B cell (primary cell): ENCODE measurements at regions not wholly inside any gene's neighbourhood (a gene's known extent, or its start where the extent isn't known, plus 50 kb on each side); places are given as distances from the start of the nearest gene placed in this dataset.

Experiments
- ATAC-seq: fragments of 200-7000 bp; cut with Tn5 transposase; one replicate; pipeline ENCODE4 v1.10.0; 2021; ENCODE audit warnings: low read depth, mild to moderate bottlenecking, moderate number of reproducible peaks, moderate library complexity
- CTCF ChIA-PET: fragments of 350-600 bp; sonication (Branson Sonifier 250); formaldehyde crosslinking; loops from one replicate; lab custom pipeline; 2021; ENCODE audit warnings: antibody characterized with exemption, inconsistent platforms; lab: Charles Lee
- POLR2A ChIA-PET: fragments of 350-600 bp; sonication (Branson Sonifier 250); formaldehyde crosslinking; loops from one replicate; lab custom pipeline; 2021; ENCODE audit warnings: antibody characterized with exemption; lab: Charles Lee
- DNase-seq: peaks from one replicate; pipeline ENCODE4 v3.0.0; 2013
- H2AFZ ChIP-seq: 2 replicates; pipeline ENCODE4 v1.6.1; 2012; ENCODE audit warnings: mild to moderate bottlenecking, low read depth, low read length; ENCODE audit not compliant: insufficient read depth, poor library complexity, severe bottlenecking
- H3K27ac ChIP-seq, 2 donors: 1 replicate in 1 of 2; 2 replicates in 1 of 2; pipeline ENCODE4 v1.5.1; 2012 to 2013; ENCODE audit warnings: low read length in 2 of 2, mild to moderate bottlenecking in 2 of 2, moderate library complexity in 1 of 2
- H3K27me3 ChIP-seq, 4 experiments: fragments of 200-600 bp in 1 of 4; sonication (generic) in 1 of 4; replicated peaks in 1 of 4; 1 replicate in 2 of 4; 2 replicates in 2 of 4; pipeline versions ENCODE4 v1.6.1 to v1.7.0; 2013 to 2016; ENCODE audit warnings: low read length in 3 of 4, mild to moderate bottlenecking in 2 of 4, mixed read lengths in 1 of 4, moderate library complexity in 1 of 4; ENCODE audit not compliant: insufficient read depth in 4 of 4, control insufficient read depth in 3 of 4; ENCODE audit errors: control extremely low read depth in 1 of 4
- H3K36me3 ChIP-seq, 2 experiments: replicated peaks in 1 of 2; 1 replicate in 1 of 2; 2 replicates in 1 of 2; pipeline versions ENCODE4 v1.6.1 to v1.7.1; 2013; ENCODE audit warnings: low read length in 1 of 2; ENCODE audit not compliant: insufficient read depth in 2 of 2, control insufficient read depth in 1 of 2; ENCODE audit errors: control extremely low read depth in 1 of 2, extremely low read depth in 1 of 2
- H3K4me1 ChIP-seq, 2 donors: fragments of 200-600 bp in 1 of 2; sonication (generic) in 1 of 2; 1 replicate in 1 of 2; 2 replicates in 1 of 2; pipeline versions ENCODE4 v1.5.1 to v1.6.1; 2013 to 2017; ENCODE audit warnings: low read length in 2 of 2; ENCODE audit not compliant: control insufficient read depth in 2 of 2, insufficient read depth in 2 of 2
- H3K4me2 ChIP-seq: replicated peaks from 2 replicates; pipeline ENCODE3; 2012; ENCODE audit warnings: mild to moderate bottlenecking, low read depth, low read length; ENCODE audit not compliant: poor library complexity, severe bottlenecking
- H3K4me3 ChIP-seq, 5 experiments: fragments of 200-600 bp in 1 of 5; sonication (generic) in 1 of 5; 1 replicate in 3 of 5; 2 replicates in 2 of 5; pipeline versions ENCODE4 v1.5.1 to v1.7.0; 2011 to 2016; ENCODE audit warnings: low read length in 4 of 5, mild to moderate bottlenecking in 4 of 5, low read depth in 2 of 5, control low read depth in 1 of 5, moderate library complexity in 1 of 5; ENCODE audit not compliant: insufficient read depth in 1 of 5; ENCODE audit errors: control extremely low read depth in 1 of 5, extremely low read depth in 1 of 5
- H3K79me2 ChIP-seq: fragments of 200-600 bp; sonication (generic); one replicate; pipeline ENCODE4 v1.6.0; 2016; ENCODE audit warnings: low read length; ENCODE audit not compliant: control insufficient read depth, insufficient read depth
- H3K9ac ChIP-seq: fragments of 200-600 bp; sonication (generic); 2 replicates; pipeline ENCODE4 v1.6.1; 2017; ENCODE audit warnings: mild to moderate bottlenecking, low read length, moderate library complexity
- H3K9me3 ChIP-seq, 3 donors: one replicate each; pipeline versions ENCODE4 v1.6.1 to v1.7.1; 2013; ENCODE audit warnings: low read length in 2 of 3; ENCODE audit not compliant: control insufficient read depth in 2 of 3, insufficient read depth in 1 of 3; ENCODE audit errors: control extremely low read depth in 1 of 3
- H4K20me1 ChIP-seq: 2 replicates; pipeline ENCODE4 v1.6.0; 2012; ENCODE audit warnings: mild to moderate bottlenecking, low read length; ENCODE audit not compliant: insufficient read depth, control insufficient read depth, poor library complexity, severe bottlenecking
- H3K27ac Mint-ChIP-seq: one replicate; pipeline ENCODE4 v1.8.0; 2021; ENCODE audit warnings: mixed read lengths
- H3K27me3 Mint-ChIP-seq: one replicate; pipeline ENCODE4 v1.8.0; 2021; ENCODE audit warnings: mixed read lengths
- H3K4me1 Mint-ChIP-seq: one replicate; pipeline ENCODE4 v1.8.0; 2021; ENCODE audit warnings: mixed read lengths
- H3K4me3 Mint-ChIP-seq: one replicate; pipeline ENCODE4 v1.8.0; 2021; ENCODE audit warnings: mixed read lengths
- H3K9me3 Mint-ChIP-seq: one replicate; pipeline ENCODE4 v1.8.0; 2022; ENCODE audit warnings: mixed read lengths; ENCODE audit not compliant: insufficient read depth
- EZH2 ChIP-seq: IDR thresholded peaks from 2 replicates; pipeline ENCODE4 v1.6.1; 2012; ENCODE audit warnings: borderline replicate concordance, low read depth, mild to moderate bottlenecking, moderate library complexity, low read length; ENCODE audit not compliant: insufficient read depth, poor library complexity, severe bottlenecking
- WGBS: methylation state at CpG from one replicate; pipeline ENCODE4 v1.1.5; 2013; ENCODE audit warnings: missing lambda C conversion rate; ENCODE audit not compliant: insufficient coverage; 5-methylcytosine and 5-hydroxymethylcytosine counted together
- intact Hi-C: fragments of 100-400 bp; cut with micrococcal nuclease; formaldehyde crosslinking; loops from one replicate; pipeline ENCODE4 v1.10.0; 2022
- TF ChIP-seq, protein P1 (sequence below): fragments of 200-600 bp; IDR thresholded peaks from one replicate; pipeline ENCODE4 v1.8.0; 2022; ENCODE audit warnings: antibody characterized with exemption, mild to moderate bottlenecking

DNA sequence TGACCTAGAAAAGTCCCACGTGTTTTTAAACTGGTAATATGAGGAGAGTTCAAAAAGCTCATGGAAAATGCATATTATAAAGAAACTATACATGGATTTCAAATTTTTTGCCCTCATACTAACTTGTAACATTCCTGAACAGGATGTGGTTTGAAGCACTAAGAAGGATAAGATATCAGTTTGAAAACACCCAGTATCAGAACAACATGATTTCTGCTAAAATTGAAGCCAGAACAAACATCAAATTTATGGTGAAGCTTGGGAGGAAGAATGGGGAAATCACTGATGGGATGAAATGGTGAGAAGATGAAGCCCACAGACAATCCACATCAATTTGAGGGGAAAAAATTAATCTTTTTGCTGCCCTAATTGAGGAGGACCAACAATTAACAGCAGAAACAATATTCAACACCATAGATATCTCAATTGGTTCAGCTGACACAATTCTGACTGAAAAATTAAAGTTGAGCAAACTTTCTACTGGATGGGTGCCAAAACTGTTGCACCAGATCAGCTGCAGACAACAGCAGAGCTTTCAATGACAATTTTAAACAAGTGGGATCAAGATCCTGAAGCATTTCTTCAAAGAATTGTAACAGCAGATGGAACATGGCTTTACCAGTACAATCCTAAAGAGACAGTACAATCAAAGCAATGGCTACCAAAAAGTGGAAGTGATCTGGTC is 113.2 kb upstream of the SNX2 start:
- no peaks in the 10 kb centered on the region for H3K79me2 ChIP-seq
- intact Hi-C loops, result no loop called here
- no peak overlapping the region for H2AFZ ChIP-seq
- no peaks in the 10 kb centered on the region for H3K36me3 ChIP-seq
- ChIA-PET CTCF (no interaction called here), POLR2A (interaction anchor here (0.5 kb wide), 1 partner anchor 34 kb away, joined by 3 read pairs; no protein-coding TSS in a partner anchor)
- H3K27me3 ChIP-seq, result no peaks in the 10 kb centered on the region
- TF ChIP-seq, protein P1, sequence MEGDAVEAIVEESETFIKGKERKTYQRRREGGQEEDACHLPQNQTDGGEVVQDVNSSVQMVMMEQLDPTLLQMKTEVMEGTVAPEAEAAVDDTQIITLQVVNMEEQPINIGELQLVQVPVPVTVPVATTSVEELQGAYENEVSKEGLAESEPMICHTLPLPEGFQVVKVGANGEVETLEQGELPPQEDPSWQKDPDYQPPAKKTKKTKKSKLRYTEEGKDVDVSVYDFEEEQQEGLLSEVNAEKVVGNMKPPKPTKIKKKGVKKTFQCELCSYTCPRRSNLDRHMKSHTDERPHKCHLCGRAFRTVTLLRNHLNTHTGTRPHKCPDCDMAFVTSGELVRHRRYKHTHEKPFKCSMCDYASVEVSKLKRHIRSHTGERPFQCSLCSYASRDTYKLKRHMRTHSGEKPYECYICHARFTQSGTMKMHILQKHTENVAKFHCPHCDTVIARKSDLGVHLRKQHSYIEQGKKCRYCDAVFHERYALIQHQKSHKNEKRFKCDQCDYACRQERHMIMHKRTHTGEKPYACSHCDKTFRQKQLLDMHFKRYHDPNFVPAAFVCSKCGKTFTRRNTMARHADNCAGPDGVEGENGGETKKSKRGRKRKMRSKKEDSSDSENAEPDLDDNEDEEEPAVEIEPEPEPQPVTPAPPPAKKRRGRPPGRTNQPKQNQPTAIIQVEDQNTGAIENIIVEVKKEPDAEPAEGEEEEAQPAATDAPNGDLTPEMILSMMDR, result no peak
- no peak for TF ChIP-seq EZH2
- H3K27ac ChIP-seq, result no peak overlapping the region
- DNase-seq, result no peak
- no peaks in the 10 kb centered on the region for H3K27me3 Mint-ChIP-seq
- no peak overlapping the region for H3K4me3 ChIP-seq
- no peak overlapping the region for H3K9ac ChIP-seq
- no peak overlapping the region for H3K27ac Mint-ChIP-seq
- WGBS, result no CpG with 5 or more reads among the region's 1 CpG
- no peak overlapping the region for H3K4me3 Mint-ChIP-seq
- peaks cover 0 to 5% of the 10 kb centered on the region in 2 donors for H3K4me1 ChIP-seq
- H3K4me1 Mint-ChIP-seq, result peaks cover 9% of the 10 kb centered on the region
- peaks cover 1 to 9% (median 3%) of the 10 kb centered on the region in 3 donors for H3K9me3 ChIP-seq
- no peak for ATAC-seq
- peaks cover 4% of the 10 kb centered on the region for H3K9me3 Mint-ChIP-seq
- H4K20me1 ChIP-seq, result no peaks in the 10 kb centered on the region
- no peak overlapping the region for H3K4me2 ChIP-seq

DNA sequence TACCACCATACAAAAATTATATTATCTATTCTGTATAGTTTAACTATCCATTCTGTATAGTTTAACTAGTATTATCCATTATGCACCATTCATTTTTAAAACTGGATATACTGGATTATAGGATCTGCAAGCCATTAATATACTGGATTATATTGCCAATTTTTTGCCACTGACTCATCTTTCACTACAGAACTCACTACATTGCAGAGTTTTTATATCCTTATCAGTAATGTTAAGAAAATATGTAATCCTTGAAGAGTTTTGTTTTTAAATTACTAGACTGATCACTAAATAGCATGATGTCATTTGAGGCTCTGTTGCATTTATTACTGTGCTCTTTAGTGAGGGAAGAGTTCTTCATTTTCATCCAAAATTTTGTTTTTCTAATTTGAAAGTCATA is 109.8 kb upstream of the SNX2 start:
- POLR2A ChIA-PET, result no interaction called here
- CTCF ChIA-PET, result no interaction called here
- no peak overlapping the region for H3K4me3 Mint-ChIP-seq
- Histone ChIP-seq H3K9ac (no peak overlapping the region), H3K4me3 (no peak overlapping the region), H3K4me1 (no peaks in the 10 kb centered on the region), H3K4me2 (no peak overlapping the region), H3K79me2 (no peaks in the 10 kb centered on the region), H3K27me3 (no peaks in the 10 kb centered on the region), H4K20me1 (no peaks in the 10 kb centered on the region), H3K36me3 (no peaks in the 10 kb centered on the region), H3K9me3 (peaks cover 0 to 9% (median 3%) of the 10 kb centered on the region in 3 donors), H3K27ac (no peak overlapping the region), H2AFZ (no peak overlapping the region)
- H3K4me1 Mint-ChIP-seq, result peaks cover 5% of the 10 kb centered on the region
- no peaks in the 10 kb centered on the region for H3K27me3 Mint-ChIP-seq
- TF ChIP-seq EZH2, result no peak
- TF ChIP-seq, protein P1, result no peak
- no peak for ATAC-seq
- intact Hi-C loops, result no loop called here
- DNase-seq, result no peak
- H3K27ac Mint-ChIP-seq, result no peak overlapping the region
- peaks cover 4% of the 10 kb centered on the region for H3K9me3 Mint-ChIP-seq
